Aorta (tissue), 5 donors: ENCODE measurements at regions not wholly inside any gene's neighbourhood (a gene's known extent, or its start where the extent isn't known, plus 50 kb on each side); places are given as distances from the start of the nearest gene placed in this dataset.

Experiments
- ATAC-seq: fragments of 200-7000 bp; cut with Tn5 transposase; one replicate; pipeline ENCODE4 v1.9.1; 2022; ENCODE audit warnings: moderate library complexity; ENCODE audit not compliant: low FRiP score
- DNase-seq, 2 donors: peaks; one replicate each; pipeline ENCODE4 v3.0.0-alpha.2; 2020
- H3K27ac ChIP-seq, 2 donors: one replicate each; pipeline ENCODE4 v1.5.1; 2013; ENCODE audit warnings: low read length in 2 of 2, mild to moderate bottlenecking in 2 of 2, moderate library complexity in 2 of 2, control low read depth in 1 of 2, inconsistent platforms in 1 of 2, low read depth in 1 of 2
- H3K27me3 ChIP-seq, 2 donors: one replicate each; pipeline ENCODE4 v1.6.1; 2013; ENCODE audit warnings: control low read depth in 1 of 2, low read length in 1 of 2, mild to moderate bottlenecking in 1 of 2, moderate library complexity in 1 of 2; ENCODE audit not compliant: insufficient read depth in 2 of 2, control insufficient read depth in 1 of 2
- H3K36me3 ChIP-seq, 2 donors: one replicate each; pipeline ENCODE4 v1.6.1; 2013; ENCODE audit warnings: control low read depth in 1 of 2, low read length in 1 of 2, mild to moderate bottlenecking in 1 of 2; ENCODE audit not compliant: insufficient read depth in 2 of 2, control insufficient read depth in 1 of 2
- H3K4me1 ChIP-seq, 2 donors: one replicate each; pipeline ENCODE4 v1.6.1; 2013; ENCODE audit warnings: low read length in 2 of 2, control low read depth in 1 of 2, mild to moderate bottlenecking in 1 of 2, moderate library complexity in 1 of 2; ENCODE audit not compliant: insufficient read depth in 2 of 2, control insufficient read depth in 1 of 2
- H3K4me3 ChIP-seq, 2 donors: one replicate each; pipeline ENCODE4 v1.5.1; 2013; ENCODE audit warnings: low read length in 2 of 2, control low read depth in 1 of 2, mild to moderate bottlenecking in 1 of 2
- H3K9me3 ChIP-seq: one replicate; pipeline ENCODE4 v1.6.1; 2013; ENCODE audit warnings: mild to moderate bottlenecking, low read length; ENCODE audit not compliant: control insufficient read depth
- WGBS, 2 donors: extraction: QIAGEN DNeasy Blood & Tissue Kit; methylation state at CpG; one replicate each; pipeline ENCODE4 v1.1.7; 2013; 5-methylcytosine and 5-hydroxymethylcytosine counted together
- intact Hi-C, 2 donors: fragments of 100-400 bp; cut with DNase I; formaldehyde crosslinking; loops; one replicate each; pipeline versions ENCODE4 v1.14.2 to v1.15.0; 2022
- donor health status: healthy with polysubstance abuse.
- donor health status: Bipolar disorder and iron deficiency.
- donor health status: DM: no; HTN: no; CAD: no.
- donor health status: DM: no; HTN: no; CAD: no.
- donor health status: DM: yes; HTN: yes; CAD: no.

DNA sequence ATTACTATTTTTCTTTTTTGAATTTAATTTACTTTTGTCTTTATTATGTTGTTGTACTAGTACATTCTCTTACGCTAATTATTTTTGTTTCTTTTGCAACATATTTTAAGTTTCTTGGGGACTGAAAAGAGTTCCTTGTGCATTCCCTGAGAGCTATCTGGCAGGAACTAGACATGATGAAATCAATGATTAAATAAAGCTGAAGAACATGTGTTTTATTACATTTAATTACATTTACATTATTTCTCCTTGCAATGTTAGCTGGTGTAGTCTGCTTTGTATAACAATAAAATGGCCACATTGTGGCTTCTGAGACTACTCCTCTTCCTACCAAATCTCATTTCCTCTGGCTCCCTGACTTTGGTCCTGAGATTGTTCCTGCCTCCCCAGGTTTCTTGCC, 244.9 kb downstream of the NDFIP2 start:
- Histone ChIP-seq H3K9me3 (no peaks in the 10 kb centered on the region), H3K36me3 (no peaks in the 10 kb centered on the region), H3K27ac (no peak overlapping the region), H3K27me3 (no peaks in the 10 kb centered on the region), H3K4me3 (no peak overlapping the region), H3K4me1 (no peaks in the 10 kb centered on the region)
- WGBS, 2 donors, result 71 to 72% methylated on average over 1 of the region's 1 CpG
- no peak for ATAC-seq
- no peak for DNase-seq
- intact Hi-C loops, result no loop called here

DNA sequence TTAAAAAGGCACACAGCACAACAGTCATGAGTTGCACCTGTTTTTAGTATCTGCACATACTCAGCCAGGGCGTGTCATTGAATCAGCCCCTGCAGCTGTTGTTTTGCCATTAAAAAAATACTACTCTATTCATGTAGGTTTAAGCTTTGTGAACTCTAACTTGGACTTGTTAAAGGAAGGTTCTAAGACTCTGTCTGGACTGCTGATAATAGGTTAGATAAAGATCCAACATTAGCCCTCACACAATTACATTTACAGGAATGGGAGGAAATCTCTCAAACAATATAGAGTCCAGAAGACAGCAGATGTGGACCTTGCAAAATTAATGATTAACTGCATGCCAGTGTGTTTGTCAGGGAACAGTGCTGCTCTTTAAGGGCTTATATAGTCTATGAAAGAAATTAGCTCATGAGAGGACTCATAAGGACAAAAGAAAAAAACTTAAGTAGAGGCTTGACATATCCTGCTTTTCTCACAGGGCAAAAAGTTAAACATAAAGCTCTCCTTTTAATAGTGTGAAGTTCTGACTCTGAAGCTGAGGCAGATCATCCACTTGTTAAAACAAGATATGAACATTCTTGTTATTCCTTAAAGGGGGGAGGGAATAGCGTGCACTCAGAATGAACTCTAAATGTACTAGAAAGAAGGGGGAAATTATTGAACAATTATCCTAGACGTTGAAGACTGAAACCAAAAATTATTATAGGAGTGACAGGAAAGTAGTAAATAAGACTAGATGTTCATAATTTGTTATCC, 243.6 kb downstream of the NDFIP2 start:
- DNase-seq, result no peak
- WGBS, 2 donors, result 41 to 46% methylated on average over 3 of the region's 3 CpGs
- no peaks in the 10 kb centered on the region for H3K36me3 ChIP-seq
- no peak for ATAC-seq
- no peak overlapping the region for H3K4me3 ChIP-seq
- no peaks in the 10 kb centered on the region for H3K27me3 ChIP-seq
- intact Hi-C loops, result no loop called here
- H3K9me3 ChIP-seq, result no peaks in the 10 kb centered on the region
- H3K4me1 ChIP-seq, result no peaks in the 10 kb centered on the region
- no peak overlapping the region for H3K27ac ChIP-seq

GRCh38 chr13:79723519-79724024, 242.6 kb downstream of the NDFIP2 start:
- no peaks in the 10 kb centered on the region for H3K4me1 ChIP-seq
- H3K27ac ChIP-seq, result no peak overlapping the region
- H3K36me3 ChIP-seq, result no peaks in the 10 kb centered on the region
- H3K27me3 ChIP-seq, result no peaks in the 10 kb centered on the region
- WGBS, 2 donors, result 13 to 15% methylated on average over 7 of the region's 7 CpGs
- peak in 1 of 2 donors; percentile 36 for DNase-seq
- intact Hi-C loops, result no loop called here
- H3K9me3 ChIP-seq, result no peaks in the 10 kb centered on the region
- H3K4me3 ChIP-seq, result no peak overlapping the region
- peak; percentile 38 for ATAC-seq

DNA sequence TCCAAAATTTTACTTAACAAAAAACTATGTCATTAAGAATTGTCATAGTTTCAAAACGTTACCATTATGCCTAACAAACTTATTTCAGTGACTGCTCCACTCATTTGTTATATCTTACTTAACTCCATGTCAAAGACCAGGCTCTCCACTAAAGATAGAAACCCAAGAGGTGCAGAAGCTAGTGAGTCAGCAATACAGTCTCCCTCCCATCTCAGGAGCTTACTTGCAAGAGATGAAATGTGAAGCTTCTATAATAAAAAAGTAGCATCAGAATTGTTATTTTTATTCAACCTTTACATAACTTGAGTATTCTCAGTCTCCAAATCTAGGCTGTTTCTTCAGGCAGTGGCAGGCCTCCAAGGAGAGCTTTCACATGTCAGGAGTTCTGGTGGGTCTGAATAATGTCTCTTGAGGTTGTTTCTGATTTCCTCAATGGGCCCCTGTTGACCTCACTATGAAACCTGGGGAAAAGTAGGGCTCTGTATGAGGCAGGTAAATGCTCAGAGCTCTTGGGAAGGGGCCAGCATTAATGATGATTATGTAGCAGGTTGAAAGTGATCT, 242.0 kb downstream of the NDFIP2 start:
- Histone ChIP-seq H3K27ac (no peak overlapping the region), H3K36me3 (no peaks in the 10 kb centered on the region), H3K4me3 (no peak overlapping the region), H3K27me3 (no peaks in the 10 kb centered on the region), H3K9me3 (no peaks in the 10 kb centered on the region), H3K4me1 (no peaks in the 10 kb centered on the region)
- no peak for DNase-seq
- intact Hi-C loops, result no loop called here
- WGBS, 2 donors, result 14 to 15% methylated on average over 1 of the region's 1 CpG
- no peak for ATAC-seq

DNA sequence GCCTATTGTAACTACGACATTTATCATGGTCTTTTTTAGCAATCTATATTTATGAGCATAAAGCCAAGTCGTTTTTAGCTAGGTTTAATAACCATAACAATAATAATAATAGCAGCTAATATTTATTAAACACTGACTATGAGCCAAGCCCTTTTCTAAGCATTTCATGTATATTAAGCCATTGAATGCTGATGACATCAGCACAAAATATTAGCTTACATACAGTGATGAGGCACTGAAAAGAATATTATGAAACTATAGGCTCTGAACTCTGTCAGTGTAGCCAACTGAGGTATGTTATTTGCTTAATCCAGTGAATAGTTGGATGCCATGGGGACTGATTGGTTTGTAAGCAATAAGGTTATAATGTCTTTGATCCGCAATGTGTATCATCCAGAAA, 235.2 kb downstream of the NDFIP2 start:
- no peak for DNase-seq
- Histone ChIP-seq H3K9me3 (no peaks in the 10 kb centered on the region), H3K27ac (no peak overlapping the region), H3K4me3 (no peak overlapping the region), H3K36me3 (no peaks in the 10 kb centered on the region), H3K27me3 (no peaks in the 10 kb centered on the region), H3K4me1 (peaks cover 0 to 2% of the 10 kb centered on the region in 2 donors)
- ATAC-seq, result no peak
- intact Hi-C loops, result no loop called here
- 75% methylated on average over 3 of the region's 3 CpGs for WGBS, 2 donors

- intact Hi-C loops, result no loop called here
- Histone ChIP-seq H3K4me3 (no peak overlapping the region), H3K4me1 (peaks cover 0 to 4% of the 10 kb centered on the region in 2 donors), H3K27me3 (no peaks in the 10 kb centered on the region), H3K36me3 (no peaks in the 10 kb centered on the region), H3K27ac (no peak overlapping the region), H3K9me3 (no peaks in the 10 kb centered on the region)
- DNase-seq, result no peak
- ATAC-seq, result no peak
Measured at GRCh38 chr13:79711631-79712030, 230.7 kb downstream of the NDFIP2 start.

DNA sequence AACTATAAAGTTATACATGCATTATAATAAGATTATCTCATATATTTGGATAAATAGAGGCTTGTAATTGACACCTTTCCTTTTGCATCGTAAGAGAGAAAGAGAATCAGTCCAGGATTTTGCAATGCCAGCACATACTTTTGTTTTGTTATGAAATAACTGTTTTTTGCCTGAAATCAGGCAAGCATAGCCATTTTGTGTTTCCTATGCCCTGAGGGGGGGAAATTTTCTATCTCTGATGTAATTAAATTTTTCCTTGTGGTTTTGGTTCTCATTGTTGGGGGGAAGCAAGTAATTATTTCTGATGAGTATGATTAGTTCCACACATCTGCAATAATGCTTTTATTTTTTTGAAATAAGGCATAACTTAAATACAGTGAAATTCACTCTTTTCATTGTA, 229.4 kb downstream of the NDFIP2 start:
- Histone ChIP-seq H3K4me1 (peaks cover 0 to 4% of the 10 kb centered on the region in 2 donors), H3K36me3 (no peaks in the 10 kb centered on the region), H3K9me3 (no peaks in the 10 kb centered on the region), H3K27ac (no peak overlapping the region), H3K4me3 (no peak overlapping the region), H3K27me3 (no peaks in the 10 kb centered on the region)
- DNase-seq, result no peak
- intact Hi-C loops, result no loop called here
- WGBS, 2 donors, result 9% methylated on average over 1 of the region's 1 CpG
- ATAC-seq, result no peak

GRCh38 chr13:79709471-79709870, 228.5 kb downstream of the NDFIP2 start:
- Histone ChIP-seq H3K36me3 (no peaks in the 10 kb centered on the region), H3K9me3 (no peaks in the 10 kb centered on the region), H3K4me1 (peaks cover 0 to 4% of the 10 kb centered on the region in 2 donors), H3K4me3 (no peak overlapping the region), H3K27ac (no peak overlapping the region), H3K27me3 (no peaks in the 10 kb centered on the region)
- intact Hi-C loops, result no loop called here
- no peak for DNase-seq
- 2 to 12% methylated on average over 2 of the region's 2 CpGs for WGBS, 2 donors
- no peak for ATAC-seq

DNA sequence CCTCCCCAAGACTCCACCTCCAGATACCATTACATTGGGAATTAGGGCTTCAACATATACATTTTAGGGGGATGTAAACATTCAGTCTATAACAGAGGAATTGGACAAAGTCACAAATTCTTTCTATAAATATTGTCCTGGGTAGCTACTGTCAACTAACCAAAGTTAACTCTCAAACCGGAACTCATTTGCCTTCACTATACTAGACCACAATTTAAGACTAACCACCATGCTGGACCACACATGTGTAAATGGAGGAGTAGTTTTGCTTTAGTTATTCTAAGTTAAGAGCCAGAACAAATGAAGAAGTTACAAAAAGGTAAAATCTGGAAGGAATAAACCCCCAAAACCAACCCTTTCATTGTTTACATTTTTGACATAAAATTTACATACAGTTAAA, 222.8 kb downstream of the NDFIP2 start:
- no peaks in the 10 kb centered on the region for H3K4me1 ChIP-seq
- no peaks in the 10 kb centered on the region for H3K9me3 ChIP-seq
- no peaks in the 10 kb centered on the region for H3K27me3 ChIP-seq
- 88 to 94% methylated on average over 1 of the region's 1 CpG for WGBS, 2 donors
- H3K4me3 ChIP-seq, result no peak overlapping the region
- H3K36me3 ChIP-seq, result no peaks in the 10 kb centered on the region
- ATAC-seq (no peak), DNase-seq (no peak)
- intact Hi-C loops, result no loop called here
- no peak overlapping the region for H3K27ac ChIP-seq
